GM23338 (cell line): ENCODE measurements at regions not wholly inside any gene's neighbourhood (a gene's known extent, or its start where the extent isn't known, plus 50 kb on each side); places are given as distances from the start of the nearest gene placed in this dataset.

Experiments
- ATAC-seq: fragments of 200-7000 bp; cut with Tn5 transposase; 3 replicates; pipeline ENCODE4 v1.9.1; 2020
- DNase-seq: peaks from one replicate; pipeline ENCODE4 v3.0.0-alpha.2; 2015; ENCODE audit warnings: low spot score
- H2AFZ ChIP-seq: fragments of 200-600 bp; sonication (generic); 2 replicates; pipeline ENCODE4 v1.8.0; 2016; ENCODE audit warnings: antibody characterized with exemption, mild to moderate bottlenecking, moderate library complexity
- H3F3A ChIP-seq: fragments of 200-600 bp; sonication (generic); replicated peaks from 2 replicates; pipeline ENCODE4 v1.8.0; 2017; ENCODE audit warnings: antibody characterized with exemption, mixed run types, low read depth
- H3K27ac ChIP-seq: fragments of 200-600 bp; sonication (generic); 2 replicates; pipeline ENCODE4 v1.6.1; 2016; ENCODE audit warnings: low read depth
- H3K27me3 ChIP-seq: fragments of 200-600 bp; sonication (generic); 2 replicates; pipeline ENCODE4 v1.8.0; 2016; ENCODE audit warnings: mild to moderate bottlenecking, mixed run types, moderate library complexity; ENCODE audit not compliant: insufficient read depth
- H3K36me3 ChIP-seq: fragments of 200-600 bp; sonication (generic); 2 replicates; pipeline ENCODE4 v1.8.0; 2016; ENCODE audit warnings: mild to moderate bottlenecking; ENCODE audit not compliant: insufficient read depth
- H3K4me1 ChIP-seq: fragments of 200-600 bp; sonication (generic); 2 replicates; pipeline ENCODE4 v1.8.0; 2016; ENCODE audit warnings: mild to moderate bottlenecking, moderate library complexity; ENCODE audit not compliant: insufficient read depth
- H3K4me2 ChIP-seq: fragments of 200-600 bp; sonication (generic); 2 replicates; pipeline ENCODE4 v1.7.1; 2017; ENCODE audit warnings: mixed run types
- H3K4me3 ChIP-seq: fragments of 200-600 bp; sonication (generic); 2 replicates; pipeline ENCODE4 v1.6.1; 2016; ENCODE audit warnings: mixed run types
- H3K79me2 ChIP-seq: fragments of 200-600 bp; sonication (generic); replicated peaks from 2 replicates; pipeline ENCODE4 v1.8.0; 2017; ENCODE audit warnings: mild to moderate bottlenecking; ENCODE audit not compliant: insufficient read depth
- H3K9me2 ChIP-seq: fragments of 200-600 bp; sonication (generic); 2 replicates; pipeline ENCODE4 v1.8.0; 2017; ENCODE audit not compliant: insufficient read depth
- H4K20me1 ChIP-seq: fragments of 200-600 bp; sonication (generic); replicated peaks from 2 replicates; pipeline ENCODE4 v1.8.0; 2017; ENCODE audit warnings: mild to moderate bottlenecking; ENCODE audit not compliant: insufficient read depth
- H3K27ac Mint-ChIP-seq: 2 replicates; pipeline ENCODE4 v1.8.0; 2020; ENCODE audit warnings: inconsistent platforms, mild to moderate bottlenecking, moderate library complexity, mixed read lengths
- H3K27me3 Mint-ChIP-seq: 3 replicates; pipeline ENCODE4 v1.8.0; 2022; ENCODE audit warnings: low read depth, mild to moderate bottlenecking, moderate library complexity, mixed read lengths, inconsistent platforms; ENCODE audit not compliant: insufficient read depth, poor library complexity
- H3K36me3 Mint-ChIP-seq: 3 replicates; pipeline ENCODE4 v1.8.0; 2021; ENCODE audit warnings: low read depth, mild to moderate bottlenecking, inconsistent platforms, moderate library complexity, mixed read lengths
- H3K4me1 Mint-ChIP-seq: 3 replicates; pipeline ENCODE4 v1.8.0; 2020; ENCODE audit warnings: mild to moderate bottlenecking, inconsistent platforms, mixed read lengths
- H3K4me3 Mint-ChIP-seq: 3 replicates; pipeline ENCODE4 v1.8.0; 2021; ENCODE audit warnings: moderate library complexity, mild to moderate bottlenecking, inconsistent platforms, mixed read lengths
- H3K9me3 Mint-ChIP-seq: 3 replicates; pipeline ENCODE4 v1.8.0; 2020; ENCODE audit warnings: moderate library complexity, mild to moderate bottlenecking, inconsistent platforms, mixed read lengths
- CREB1 ChIP-seq: fragments of 250-450 bp; sonication (Bioruptor Pico); IDR thresholded peaks from 2 replicates; pipeline ENCODE4 v1.5.0; 2020; ENCODE audit warnings: low read depth, mild to moderate bottlenecking, moderate library complexity
- EZH2phosphoT487 ChIP-seq: fragments of 200-600 bp; sonication (generic); IDR thresholded peaks from one replicate; pipeline ENCODE4 v1.8.1; 2018; ENCODE audit warnings: antibody characterized with exemption; ENCODE audit not compliant: unreplicated experiment
- POLR2AphosphoS5 ChIP-seq: IDR thresholded peaks from 2 replicates; pipeline ENCODE4 v1.6.1; 2016; ENCODE audit warnings: antibody characterized with exemption, low read depth
- REST ChIP-seq: IDR thresholded peaks from one replicate; pipeline ENCODE4 v1.6.1; 2018; ENCODE audit warnings: antibody characterized with exemption; ENCODE audit not compliant: unreplicated experiment
- STAT1 ChIP-seq: IDR thresholded peaks from one replicate; pipeline ENCODE4 v1.6.1; 2016; ENCODE audit warnings: antibody characterized with exemption; ENCODE audit not compliant: unreplicated experiment
- ZNF114 ChIP-seq: fragments of 250-450 bp; sonication (Bioruptor Pico); IDR thresholded peaks from 2 replicates; pipeline ENCODE4 v1.5.0; 2020; ENCODE audit warnings: mild to moderate bottlenecking, moderate library complexity
- ZNF331 ChIP-seq: fragments of 250-450 bp; sonication (Bioruptor Pico); IDR thresholded peaks from 2 replicates; pipeline ENCODE4 v1.5.0; 2020; ENCODE audit warnings: low read depth, mild to moderate bottlenecking, moderate library complexity
- TF ChIP-seq, protein P1 (sequence below), 2 experiments: fragments of 200-600 bp in 1 of 2; sonication (generic) in 1 of 2; conservative IDR thresholded peaks; 2 replicates each; pipeline versions ENCODE4 v1.5.1 to v1.6.1; 2016 to 2017; ENCODE audit warnings: antibody characterized with exemption in 2 of 2, low read depth in 2 of 2, mild to moderate bottlenecking in 2 of 2, moderate library complexity in 1 of 2

- TF ChIP-seq REST: no peak
- no peak for TF ChIP-seq STAT1
- TF ChIP-seq ZNF331: no peak
- TF ChIP-seq ZNF114 (CRISPR knock-in tag): no peak
Measured at GRCh38 chr1:81310250-81310649, 490.5 kb upstream of the ADGRL2 start.

DNA sequence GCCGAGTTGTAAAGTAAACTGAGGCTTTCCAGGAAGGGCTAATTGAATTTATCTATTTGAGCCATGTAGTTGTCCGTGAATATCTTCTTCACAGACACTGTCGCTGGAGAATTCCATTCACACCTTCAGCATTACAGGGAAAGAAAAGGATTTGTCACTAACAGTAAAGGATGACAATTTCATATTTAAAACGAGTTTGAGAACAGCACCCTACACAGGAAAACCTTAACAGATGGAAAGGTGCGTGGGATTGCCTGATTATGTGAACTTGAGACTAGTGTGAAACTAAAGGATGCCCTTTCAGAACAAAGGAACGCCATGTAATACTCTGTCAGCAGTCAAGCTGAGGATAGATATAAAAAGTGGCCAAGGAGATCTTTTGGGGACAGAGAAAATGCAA is 492.5 kb upstream of the ADGRL2 start:
- Histone ChIP-seq H3K9me2 (no peaks in the 10 kb centered on the region), H3K4me1 (peaks cover 64% of the 10 kb centered on the region), H3K36me3 (no peaks in the 10 kb centered on the region), H3K4me2 (no peak overlapping the region), H3K27me3 (no peaks in the 10 kb centered on the region), H3F3A (no peaks in the 10 kb centered on the region), H3K4me3 (no peak overlapping the region), H2AFZ (no peak overlapping the region), H3K79me2 (no peaks in the 10 kb centered on the region), H3K27ac (no peak overlapping the region), H4K20me1 (no peaks in the 10 kb centered on the region)
- Mint-ChIP-seq H3K9me3 (no peaks in the 10 kb centered on the region), H3K4me1 (peaks cover 66% of the 10 kb centered on the region), H3K4me3 (no peak overlapping the region), H3K27ac (no peak overlapping the region), H3K27me3 (peaks cover 2% of the 10 kb centered on the region), H3K36me3 (no peaks in the 10 kb centered on the region)
- DNase-seq: no peak
- ATAC-seq: no peak
- TF ChIP-seq, protein P1, sequence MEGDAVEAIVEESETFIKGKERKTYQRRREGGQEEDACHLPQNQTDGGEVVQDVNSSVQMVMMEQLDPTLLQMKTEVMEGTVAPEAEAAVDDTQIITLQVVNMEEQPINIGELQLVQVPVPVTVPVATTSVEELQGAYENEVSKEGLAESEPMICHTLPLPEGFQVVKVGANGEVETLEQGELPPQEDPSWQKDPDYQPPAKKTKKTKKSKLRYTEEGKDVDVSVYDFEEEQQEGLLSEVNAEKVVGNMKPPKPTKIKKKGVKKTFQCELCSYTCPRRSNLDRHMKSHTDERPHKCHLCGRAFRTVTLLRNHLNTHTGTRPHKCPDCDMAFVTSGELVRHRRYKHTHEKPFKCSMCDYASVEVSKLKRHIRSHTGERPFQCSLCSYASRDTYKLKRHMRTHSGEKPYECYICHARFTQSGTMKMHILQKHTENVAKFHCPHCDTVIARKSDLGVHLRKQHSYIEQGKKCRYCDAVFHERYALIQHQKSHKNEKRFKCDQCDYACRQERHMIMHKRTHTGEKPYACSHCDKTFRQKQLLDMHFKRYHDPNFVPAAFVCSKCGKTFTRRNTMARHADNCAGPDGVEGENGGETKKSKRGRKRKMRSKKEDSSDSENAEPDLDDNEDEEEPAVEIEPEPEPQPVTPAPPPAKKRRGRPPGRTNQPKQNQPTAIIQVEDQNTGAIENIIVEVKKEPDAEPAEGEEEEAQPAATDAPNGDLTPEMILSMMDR (conservative IDR thresholded peaks at IDR 0.05; ENCODE audit: low read depth in 2 of 2): no peak
- TF ChIP-seq REST (no peak), ZNF331 (no peak), POLR2AphosphoS5 (no peak), EZH2phosphoT487 (no peak), CREB1 (no peak), STAT1 (no peak)

More at GRCh38 chr1:81310250-81310649, 490.5 kb upstream of the ADGRL2 start:
- Mint-ChIP-seq H3K27ac (no peak overlapping the region), H3K4me1 (peaks cover 77% of the 10 kb centered on the region), H3K36me3 (no peaks in the 10 kb centered on the region), H3K4me3 (no peak overlapping the region), H3K27me3 (no peaks in the 10 kb centered on the region), H3K9me3 (no peaks in the 10 kb centered on the region)
- Histone ChIP-seq H3K4me3 (no peak overlapping the region), H3F3A (0 out of 2 replicates have a peak, but pooled peaks cover 2% of the 10 kb centered on the region), H3K27me3 (no peaks in the 10 kb centered on the region), H3K4me1 (peaks cover 80% of the 10 kb centered on the region), H3K36me3 (no peaks in the 10 kb centered on the region), H2AFZ (no peak overlapping the region), H3K79me2 (no peaks in the 10 kb centered on the region), H3K27ac (no peak overlapping the region), H3K9me2 (no peaks in the 10 kb centered on the region), H4K20me1 (no peaks in the 10 kb centered on the region), H3K4me2 (peak overlapping the region; percentile 50; the same call in 1 of the 2 replicates)
- ATAC-seq (no peak), DNase-seq (no peak)
